ENCODE measurements at regions not wholly inside any gene's neighbourhood (a gene's known extent, or its start where the extent isn't known, plus 50 kb on each side); places are given as distances from the start of the nearest gene placed in this dataset.

GRCh38 chr14:84272290-84272721, 1257.6 kb upstream of the FLRT2 start:
- POLR2A ChIA-PET = interaction anchor here (0.5 kb wide), 1 partner anchor 40 kb away, joined by 3 read pairs; no protein-coding TSS in a partner anchor
- no peaks in the 10 kb centered on the region for H4K20me1 ChIP-seq (ENCODE audit: insufficient read depth, low read length)
- intact Hi-C loops (cut with micrococcal nuclease; ENCODE audit: unreplicated experiment) = no loop called here

GRCh38 chr14:84273181-84273580, 1256.8 kb upstream of the FLRT2 start:
- no peak overlapping the region for H3K4me3 ChIP-seq (ENCODE audit: low read depth, low read length, poor library complexity, severe bottlenecking)
- POLR2A ChIA-PET = no interaction called here
- intact Hi-C loops (cut with micrococcal nuclease; ENCODE audit: unreplicated experiment) = no loop called here
- no peaks in the 10 kb centered on the region for H3K79me2 ChIP-seq (ENCODE audit: insufficient read depth, low read depth, low read length)
- no peak for TF ChIP-seq CTCF (conservative IDR thresholded peaks at IDR 0.05; ENCODE audit: low read length)
- no peak for TF ChIP-seq EZH2phosphoT487 (IDR thresholded peaks at IDR 0.05; ENCODE audit: borderline replicate concordance, low read depth, low read length)
- H3K4me2 ChIP-seq (ENCODE audit: low read length) = no peak overlapping the region
- H3K27ac ChIP-seq (ENCODE audit: low read depth, low read length, poor library complexity, severe bottlenecking) = no peak overlapping the region
- CTCF ChIA-PET (ENCODE audit: unreplicated experiment) = no interaction called here
- BruUV-seq (replicated peaks) = no TSS peak
- H4K20me1 ChIP-seq (ENCODE audit: insufficient read depth, low read length) = no peaks in the 10 kb centered on the region
- DNase-seq (ENCODE audit: low spot score) = no peak
- no peak overlapping the region for H2AFZ ChIP-seq (ENCODE audit: low read length)
- no peaks in the 10 kb centered on the region for H3K4me1 ChIP-seq (ENCODE audit: insufficient read depth, low read length, poor library complexity, severe bottlenecking)
- H3K36me3 ChIP-seq (ENCODE audit: insufficient read depth, low read length) = no peaks in the 10 kb centered on the region
- no peaks in the 10 kb centered on the region for H3K9me3 ChIP-seq (ENCODE audit: low read length)
- no peaks in the 10 kb centered on the region for H3K9me2 ChIP-seq (ENCODE audit: insufficient read depth, low read length)

More at GRCh38 chr14:84272290-84272721, 1257.6 kb upstream of the FLRT2 start:
- H3K4me2 ChIP-seq (ENCODE audit: low read length) = no peak overlapping the region
- CTCF ChIA-PET (ENCODE audit: unreplicated experiment) = no interaction called here
- TF ChIP-seq CTCF (conservative IDR thresholded peaks at IDR 0.05; ENCODE audit: low read length) (no peak), EZH2phosphoT487 (IDR thresholded peaks at IDR 0.05; ENCODE audit: borderline replicate concordance, low read depth, low read length) (no peak)
- no peak overlapping the region for H3K4me3 ChIP-seq (ENCODE audit: low read depth, low read length, poor library complexity, severe bottlenecking)
- BruUV-seq (replicated peaks) = no TSS peak
- H3K9me3 ChIP-seq (ENCODE audit: low read length) = no peaks in the 10 kb centered on the region
- no peak overlapping the region for H2AFZ ChIP-seq (ENCODE audit: low read length)
- H3K79me2 ChIP-seq (ENCODE audit: insufficient read depth, low read depth, low read length) = no peaks in the 10 kb centered on the region
- DNase-seq (ENCODE audit: low spot score) = no peak
- H3K9me2 ChIP-seq (ENCODE audit: insufficient read depth, low read length) = no peaks in the 10 kb centered on the region
- H3K4me1 ChIP-seq (ENCODE audit: insufficient read depth, low read length, poor library complexity, severe bottlenecking) = no peaks in the 10 kb centered on the region
- no peaks in the 10 kb centered on the region for H3K36me3 ChIP-seq (ENCODE audit: insufficient read depth, low read length)
- H3K27ac ChIP-seq (ENCODE audit: low read depth, low read length, poor library complexity, severe bottlenecking) = no peak overlapping the region

- no peak overlapping the region for H3K4me3 ChIP-seq (ENCODE audit: low read depth, low read length, poor library complexity, severe bottlenecking)
- ChIA-PET CTCF (ENCODE audit: unreplicated experiment) (no interaction called here), POLR2A (no interaction called here)
- H3K36me3 ChIP-seq (ENCODE audit: insufficient read depth, low read length) = no peaks in the 10 kb centered on the region
- H3K27ac ChIP-seq (ENCODE audit: low read depth, low read length, poor library complexity, severe bottlenecking) = no peak overlapping the region
- no peak overlapping the region for H3K4me2 ChIP-seq (ENCODE audit: low read length)
- DNase-seq (ENCODE audit: low spot score) = no peak
- H4K20me1 ChIP-seq (ENCODE audit: insufficient read depth, low read length) = no peaks in the 10 kb centered on the region
- BruUV-seq (replicated peaks) = no TSS peak
- no peak overlapping the region for H2AFZ ChIP-seq (ENCODE audit: low read length)
- H3K9me2 ChIP-seq (ENCODE audit: insufficient read depth, low read length) = no peaks in the 10 kb centered on the region
- no peaks in the 10 kb centered on the region for H3K9me3 ChIP-seq (ENCODE audit: low read length)
- H3K4me1 ChIP-seq (ENCODE audit: insufficient read depth, low read length, poor library complexity, severe bottlenecking) = no peaks in the 10 kb centered on the region
- H3K79me2 ChIP-seq (ENCODE audit: insufficient read depth, low read depth, low read length) = no peaks in the 10 kb centered on the region
- TF ChIP-seq EZH2phosphoT487 (IDR thresholded peaks at IDR 0.05; ENCODE audit: borderline replicate concordance, low read depth, low read length) = no peak
- no peak for TF ChIP-seq CTCF (conservative IDR thresholded peaks at IDR 0.05; ENCODE audit: low read length)
- intact Hi-C loops (cut with micrococcal nuclease; ENCODE audit: unreplicated experiment) = no loop called here
These were observed 1247.3 kb upstream of the FLRT2 start for GRCh38 chr14:84282618-84283017.

Measured in OCI-LY7 (cell line).